SK-N-SH (cell line): ENCODE measurements at regions not wholly inside any gene's neighbourhood (a gene's known extent, or its start where the extent isn't known, plus 50 kb on each side); places are given as distances from the start of the nearest gene placed in this dataset.

Experiments
- CTCF ChIA-PET: fragments of 300-600, 350-600 bp; formaldehyde crosslinking; extraction: SDS; loops from one replicate; lab custom pipeline; 2021; lab: Yijun Ruan, JAX
- POLR2A ChIA-PET: fragments of 350-600 bp; sonication (Branson Sonifier 250); formaldehyde crosslinking; extraction: SDS; loops from one replicate; lab custom pipeline; 2020; ENCODE audit warnings: antibody characterized with exemption, inconsistent platforms; lab: Yijun Ruan, JAX
- DNase-seq: peaks from one replicate; pipeline ENCODE4 v3.0.0; 2012
- H2AFZ ChIP-seq: fragments of 200-600 bp; sonication (generic); 2 replicates; pipeline ENCODE4 v1.8.1; 2016; ENCODE audit warnings: antibody characterized with exemption, mild to moderate bottlenecking, low read depth
- H3F3A ChIP-seq: fragments of 200-600 bp; sonication (generic); replicated peaks from 2 replicates; pipeline ENCODE3; 2016; ENCODE audit warnings: antibody characterized with exemption, mild to moderate bottlenecking; ENCODE audit not compliant: insufficient read depth
- H3K27ac ChIP-seq, 2 experiments: fragments of 200-500 bp in 1 of 2; fragments of 200-600 bp in 1 of 2; sonication (Bioruptor generic) in 1 of 2; sonication (generic), shearing (Covaris generic) in 1 of 2; 2 replicates each; pipeline versions ENCODE4 v1.5.1 to v1.6.1; 2014 to 2016; ENCODE audit warnings: low read depth in 2 of 2, inconsistent platforms in 1 of 2, low read length in 1 of 2, mild to moderate bottlenecking in 1 of 2, mixed read lengths in 1 of 2
- H3K27me3 ChIP-seq: fragments of 200-600 bp; sonication (generic), shearing (Covaris generic); 2 replicates; pipeline ENCODE4 v1.6.1; 2016; ENCODE audit warnings: mixed run types; ENCODE audit not compliant: insufficient read depth
- H3K36me3 ChIP-seq, 2 experiments: fragments of 200-500 bp in 1 of 2; fragments of 200-600 bp in 1 of 2; sonication (Bioruptor generic) in 1 of 2; sonication (generic) in 1 of 2; replicated peaks in 1 of 2; 2 replicates each; pipeline versions ENCODE3 to v1.5.1; 2014 to 2016; ENCODE audit warnings: low read length in 1 of 2, mild to moderate bottlenecking in 1 of 2; ENCODE audit not compliant: insufficient read depth in 2 of 2, control insufficient read depth in 1 of 2
- H3K4me1 ChIP-seq, 2 experiments: fragments of 200-500 bp in 1 of 2; fragments of 200-600 bp in 1 of 2; sonication (Bioruptor generic) in 1 of 2; sonication (generic), shearing (Covaris generic) in 1 of 2; 2 replicates each; pipeline versions ENCODE4 v1.5.1 to v1.6.1; 2014 to 2016; ENCODE audit warnings: low read depth in 1 of 2, low read length in 1 of 2, mixed run types in 1 of 2; ENCODE audit not compliant: insufficient read depth in 2 of 2, control insufficient read depth in 1 of 2
- H3K4me2 ChIP-seq: fragments of 200-600 bp; sonication (generic), shearing (Covaris generic); 2 replicates; pipeline ENCODE4 v1.6.1; 2017; ENCODE audit warnings: mixed run types
- H3K4me3 ChIP-seq, 2 experiments: fragments of 200-500 bp in 1 of 2; fragments of 200-600 bp in 1 of 2; sonication (Bioruptor generic) in 1 of 2; sonication (generic), shearing (Covaris generic) in 1 of 2; 2 replicates each; pipeline versions ENCODE4 v1.5.1 to v1.8.1; 2014 to 2016; ENCODE audit warnings: low read depth in 2 of 2, inconsistent platforms in 1 of 2, low read length in 1 of 2, mild to moderate bottlenecking in 1 of 2, mixed read lengths in 1 of 2, moderate library complexity in 1 of 2
- H3K79me2 ChIP-seq: fragments of 200-600 bp; sonication (generic); 2 replicates; pipeline ENCODE4 v1.8.1; 2017; ENCODE audit warnings: mild to moderate bottlenecking; ENCODE audit not compliant: insufficient read depth
- H3K9ac ChIP-seq: fragments of 200-600 bp; sonication (generic); 2 replicates; pipeline ENCODE4 v1.6.1; 2017; ENCODE audit warnings: mixed run types
- H3K9me2 ChIP-seq: fragments of 200-600 bp; sonication (generic); 2 replicates; pipeline ENCODE4 v1.6.1; 2017; ENCODE audit warnings: mixed run types
- H3K9me3 ChIP-seq: fragments of 200-600 bp; sonication (generic); 2 replicates; pipeline ENCODE4 v1.6.1; 2017; ENCODE audit warnings: mixed run types, mild to moderate bottlenecking, moderate library complexity
- H4K20me1 ChIP-seq: fragments of 200-600 bp; sonication (generic); 2 replicates; pipeline ENCODE4 v1.6.1; 2017; ENCODE audit warnings: mild to moderate bottlenecking, mixed run types; ENCODE audit not compliant: insufficient read depth
- CHD2 ChIP-seq: fragments of 150-350 bp; IDR thresholded peaks from 2 replicates; pipeline ENCODE4 v1.6.1; 2018; ENCODE audit warnings: low read length; ENCODE audit not compliant: partially characterized antibody
- CTCF ChIP-seq: fragments of 200-600 bp; sonication (generic); IDR thresholded peaks from 2 replicates; pipeline ENCODE4 v1.6.1; 2017; ENCODE audit warnings: antibody characterized with exemption, mild to moderate bottlenecking, moderate library complexity
- ELF1 ChIP-seq: IDR thresholded peaks from 2 replicates; pipeline ENCODE4 v1.4.0; 2012
- EP300 ChIP-seq, 2 experiments: IDR thresholded peaks; 2 replicates each; pipeline versions ENCODE4 v1.4.0 to v1.6.1; 2012; ENCODE audit warnings: borderline replicate concordance in 1 of 2, low read depth in 1 of 2, low read length in 1 of 2
- EZH2phosphoT487 ChIP-seq: fragments of 200-600 bp; sonication (generic); IDR thresholded peaks from 2 replicates; pipeline ENCODE4 v1.6.1; 2017; ENCODE audit warnings: low read depth, mixed run types, mild to moderate bottlenecking, antibody characterized with exemption, moderate library complexity, borderline replicate concordance
- FOSL2 ChIP-seq: IDR thresholded peaks from 2 replicates; pipeline ENCODE4 v1.4.0; 2012; ENCODE audit warnings: low read depth, mild to moderate bottlenecking, moderate library complexity, borderline replicate concordance
- FOXM1 ChIP-seq: IDR thresholded peaks from 2 replicates; pipeline ENCODE4 v1.4.0; 2012; ENCODE audit warnings: low read depth, mild to moderate bottlenecking
- GATA2 ChIP-seq: sonication (generic); formaldehyde crosslinking; IDR thresholded peaks from 2 replicates; pipeline ENCODE4 v1.5.0; 2020; ENCODE audit warnings: mild to moderate bottlenecking, missing genetic modification reagents
- IRF3 ChIP-seq: fragments of 150-350 bp; IDR thresholded peaks from 2 replicates; pipeline ENCODE4 v1.6.1; 2016; ENCODE audit warnings: mild to moderate bottlenecking, low read depth, low read length
- JUND ChIP-seq: IDR thresholded peaks from 2 replicates; pipeline ENCODE4 v1.4.0; 2012
- MAX ChIP-seq: IDR thresholded peaks from 2 replicates; pipeline ENCODE4 v1.4.0; 2012; ENCODE audit warnings: low read depth
- MXI1 ChIP-seq: IDR thresholded peaks from 2 replicates; pipeline ENCODE4 v1.6.1; 2012; ENCODE audit warnings: mild to moderate bottlenecking, low read depth, low read length, improper control_type of control experiment
- NFIC ChIP-seq: IDR thresholded peaks from 2 replicates; pipeline ENCODE4 v1.4.0; 2012; ENCODE audit warnings: borderline replicate concordance
- PBX3 ChIP-seq: IDR thresholded peaks from 2 replicates; pipeline ENCODE4; 2012
- POLR2AphosphoS5 ChIP-seq: IDR thresholded peaks from 2 replicates; pipeline ENCODE4 v1.6.1; 2012; ENCODE audit warnings: low read depth, low read length
- RAD21 ChIP-seq: IDR thresholded peaks from 2 replicates; pipeline ENCODE4 v1.6.1; 2012; ENCODE audit warnings: mild to moderate bottlenecking, low read length
- RCOR1 ChIP-seq: fragments of 150-350 bp; IDR thresholded peaks from 2 replicates; pipeline ENCODE4 v1.6.1; 2017; ENCODE audit warnings: antibody characterized with exemption, low read length
- RXRA ChIP-seq: IDR thresholded peaks from 2 replicates; pipeline ENCODE4 v1.4.0; 2012; ENCODE audit warnings: low read depth, mild to moderate bottlenecking, borderline replicate concordance
- SIN3A ChIP-seq: IDR thresholded peaks from 2 replicates; pipeline ENCODE4 v1.6.1; 2012; ENCODE audit warnings: low read depth, mild to moderate bottlenecking, low read length, moderate library complexity, borderline replicate concordance
- SMC3 ChIP-seq: IDR thresholded peaks from 2 replicates; pipeline ENCODE4 v1.6.1; 2012; ENCODE audit warnings: low read depth, low read length, improper control_type of control experiment
- TAF1 ChIP-seq: IDR thresholded peaks from 2 replicates; pipeline ENCODE4 v1.6.1; 2012; ENCODE audit warnings: low read depth, mild to moderate bottlenecking, low read length, moderate library complexity, borderline replicate concordance
- TCF12 ChIP-seq: IDR thresholded peaks from 2 replicates; pipeline ENCODE4 v1.4.0; 2012
- TEAD4 ChIP-seq: IDR thresholded peaks from 2 replicates; pipeline ENCODE4 v1.4.0; 2012; ENCODE audit warnings: mild to moderate bottlenecking, borderline replicate concordance; ENCODE audit not compliant: insufficient read depth
- USF1 ChIP-seq: IDR thresholded peaks from 2 replicates; pipeline ENCODE4 v1.4.0; 2012; ENCODE audit warnings: low read depth, borderline replicate concordance
- YY1 ChIP-seq: IDR thresholded peaks from 2 replicates; pipeline ENCODE4 v1.4.0; 2012; ENCODE audit warnings: low read depth, mild to moderate bottlenecking
- WGBS: methylation state at CpG from one replicate; pipeline ENCODE4 v1.1.6; 2017; ENCODE audit warnings: low lambda C conversion rate; 5-methylcytosine and 5-hydroxymethylcytosine counted together

- Histone ChIP-seq H3K79me2 (no peaks in the 10 kb centered on the region), H3K27me3 (no peaks in the 10 kb centered on the region), H3K9me2 (peaks cover under 1% of the 10 kb centered on the region; the same call in 1 of the 2 replicates), H3K27ac (no peak overlapping the region), H3K36me3 (no peaks in the 10 kb centered on the region), H3K4me1 (no peaks in the 10 kb centered on the region; a peak in 1 of 4 replicates), H3K9ac (no peak overlapping the region), H3K9me3 (no peaks in the 10 kb centered on the region), H2AFZ (no peak overlapping the region), H4K20me1 (no peaks in the 10 kb centered on the region), H3K4me2 (no peak overlapping the region), H3F3A (no peaks in the 10 kb centered on the region), H3K4me3 (no peak overlapping the region)
- WGBS = 52% methylated on average over 3 of the region's 3 CpGs
- TF ChIP-seq FOXM1 = no peak
- TF ChIP-seq TCF12 = no peak
- no peak for TF ChIP-seq IRF3
- TF ChIP-seq SMC3 = no peak
- no peak for TF ChIP-seq POLR2AphosphoS5
- no peak for TF ChIP-seq YY1
- TF ChIP-seq EZH2phosphoT487 = no peak
- TF ChIP-seq PBX3 = no peak
- no peak for TF ChIP-seq GATA2 (CRISPR knock-in tag)
- TF ChIP-seq TEAD4 = no peak
- TF ChIP-seq NFIC = no peak
- TF ChIP-seq EP300 (IDR thresholded peaks at IDR 0.05; ENCODE audit: borderline replicate concordance in 1 of 2, low read depth in 1 of 2, low read length in 1 of 2) = no peak
- TF ChIP-seq RXRA = no peak
- TF ChIP-seq CHD2 = no peak
- no peak for TF ChIP-seq ELF1
- no peak for TF ChIP-seq FOSL2
- TF ChIP-seq MXI1 = no peak
- no peak for TF ChIP-seq TAF1
- no peak for TF ChIP-seq MAX
- DNase-seq = no peak
- CTCF ChIA-PET = no interaction called here
- POLR2A ChIA-PET = no interaction called here
Measured at GRCh38 chr15:87569581-87569980, 687.0 kb downstream of the NTRK3 start.

GRCh38 chr15:87567406-87568030 is 689.0 kb downstream of the NTRK3 start:
- CTCF ChIA-PET = interaction anchor here (1.9 kb wide), 1 partner anchor 89 kb away, joined by 5 read pairs; no protein-coding TSS in a partner anchor
- TF ChIP-seq CTCF (no peak), RCOR1 (no peak), IRF3 (no peak), ELF1 (no peak), GATA2 (CRISPR knock-in tag) (no peak), RXRA (no peak), NFIC (no peak), SIN3A (no peak), FOXM1 (no peak), USF1 (no peak), RAD21 (no peak), JUND (no peak)

More at GRCh38 chr15:87567406-87568030, 689.0 kb downstream of the NTRK3 start:
- POLR2A ChIA-PET = no interaction called here
- H3K79me2 ChIP-seq = no peaks in the 10 kb centered on the region
- H3K4me3 ChIP-seq = no peak overlapping the region
- no peaks in the 10 kb centered on the region for H3K9me2 ChIP-seq
- 42% methylated on average over 3 of the region's 3 CpGs for WGBS
- H2AFZ ChIP-seq = no peak overlapping the region
- H4K20me1 ChIP-seq = no peaks in the 10 kb centered on the region
- DNase-seq = no peak
- no peaks in the 10 kb centered on the region for H3K36me3 ChIP-seq
- H3K27me3 ChIP-seq = no peaks in the 10 kb centered on the region
- H3K9me3 ChIP-seq = no peaks in the 10 kb centered on the region
- H3K27ac ChIP-seq = no peak overlapping the region
- H3K4me1 ChIP-seq = no peaks in the 10 kb centered on the region; a peak in 1 of 4 replicates
- H3K9ac ChIP-seq = no peak overlapping the region
- no peak overlapping the region for H3K4me2 ChIP-seq
- H3F3A ChIP-seq = no peaks in the 10 kb centered on the region
